ENCODE measurements at regions not wholly inside any gene's neighbourhood (a gene's known extent, or its start where the extent isn't known, plus 50 kb on each side); places are given as distances from the start of the nearest gene placed in this dataset.

DNA sequence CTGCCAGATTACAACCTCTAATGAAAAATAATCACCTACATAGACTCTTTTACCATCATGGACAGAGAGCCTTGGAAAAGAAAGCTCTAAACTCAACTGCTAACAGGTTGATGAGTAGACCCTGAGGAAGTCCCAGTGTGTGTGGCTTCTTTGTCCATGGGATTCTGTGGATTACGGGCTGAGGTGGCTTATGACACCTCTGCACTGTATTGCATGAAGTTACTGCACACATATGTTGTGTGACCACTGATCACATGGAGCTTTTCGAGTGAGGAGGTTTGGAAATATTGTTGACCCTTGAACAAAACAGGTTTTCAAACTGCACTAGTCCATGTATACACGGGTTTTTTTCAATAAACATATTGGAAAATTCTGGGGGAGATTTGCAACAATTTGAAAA lies 124.4 kb downstream of the RIN2 start:
- H3K4me3 ChIP-seq: no peak overlapping the region
- H3K9ac ChIP-seq (ENCODE audit: low read depth in 2 of 2, low read length in 2 of 2): no peak overlapping the region
- TF ChIP-seq, protein P1, sequence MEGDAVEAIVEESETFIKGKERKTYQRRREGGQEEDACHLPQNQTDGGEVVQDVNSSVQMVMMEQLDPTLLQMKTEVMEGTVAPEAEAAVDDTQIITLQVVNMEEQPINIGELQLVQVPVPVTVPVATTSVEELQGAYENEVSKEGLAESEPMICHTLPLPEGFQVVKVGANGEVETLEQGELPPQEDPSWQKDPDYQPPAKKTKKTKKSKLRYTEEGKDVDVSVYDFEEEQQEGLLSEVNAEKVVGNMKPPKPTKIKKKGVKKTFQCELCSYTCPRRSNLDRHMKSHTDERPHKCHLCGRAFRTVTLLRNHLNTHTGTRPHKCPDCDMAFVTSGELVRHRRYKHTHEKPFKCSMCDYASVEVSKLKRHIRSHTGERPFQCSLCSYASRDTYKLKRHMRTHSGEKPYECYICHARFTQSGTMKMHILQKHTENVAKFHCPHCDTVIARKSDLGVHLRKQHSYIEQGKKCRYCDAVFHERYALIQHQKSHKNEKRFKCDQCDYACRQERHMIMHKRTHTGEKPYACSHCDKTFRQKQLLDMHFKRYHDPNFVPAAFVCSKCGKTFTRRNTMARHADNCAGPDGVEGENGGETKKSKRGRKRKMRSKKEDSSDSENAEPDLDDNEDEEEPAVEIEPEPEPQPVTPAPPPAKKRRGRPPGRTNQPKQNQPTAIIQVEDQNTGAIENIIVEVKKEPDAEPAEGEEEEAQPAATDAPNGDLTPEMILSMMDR (IDR thresholded peaks at IDR 0.05): no peak
- no peaks in the 10 kb centered on the region for H3K27me3 ChIP-seq
- H3K9me3 ChIP-seq: no peaks in the 10 kb centered on the region
- intact Hi-C loops (cut with DNase I): no loop called here
- H3K4me1 ChIP-seq: no peaks in the 10 kb centered on the region
- no peaks in the 10 kb centered on the region for H3K36me3 ChIP-seq
- no peak for DNase-seq
- H3K27ac ChIP-seq: no peak overlapping the region

DNA sequence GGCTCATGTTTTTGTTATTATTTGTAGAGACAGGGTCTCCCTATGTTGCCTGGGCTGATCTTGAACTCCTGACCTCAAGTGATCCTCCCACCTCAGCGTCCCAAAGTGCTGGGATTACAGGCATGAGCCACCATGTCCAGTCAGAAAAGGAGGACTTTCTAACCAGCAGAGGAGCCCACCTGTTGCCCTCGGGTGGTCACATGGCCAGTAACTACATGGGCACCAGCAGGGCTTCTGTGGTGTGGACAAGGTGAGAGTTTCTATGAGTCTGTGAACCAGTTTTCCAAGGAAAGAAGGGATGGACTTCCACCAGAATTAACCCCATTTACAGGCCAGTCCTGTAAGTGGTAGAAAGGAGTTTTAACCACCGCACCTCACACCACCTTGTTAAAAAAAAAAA lies 125.4 kb downstream of the RIN2 start:
- TF ChIP-seq, protein P1 (IDR thresholded peaks at IDR 0.05): no peak
- Histone ChIP-seq H3K4me3 (no peak overlapping the region), H3K4me1 (no peaks in the 10 kb centered on the region), H3K27ac (no peak overlapping the region), H3K27me3 (no peaks in the 10 kb centered on the region), H3K9ac (ENCODE audit: low read depth in 2 of 2, low read length in 2 of 2) (no peak overlapping the region), H3K36me3 (no peaks in the 10 kb centered on the region), H3K9me3 (no peaks in the 10 kb centered on the region)
- no peak for DNase-seq
- intact Hi-C loops (cut with DNase I): no loop called here

DNA sequence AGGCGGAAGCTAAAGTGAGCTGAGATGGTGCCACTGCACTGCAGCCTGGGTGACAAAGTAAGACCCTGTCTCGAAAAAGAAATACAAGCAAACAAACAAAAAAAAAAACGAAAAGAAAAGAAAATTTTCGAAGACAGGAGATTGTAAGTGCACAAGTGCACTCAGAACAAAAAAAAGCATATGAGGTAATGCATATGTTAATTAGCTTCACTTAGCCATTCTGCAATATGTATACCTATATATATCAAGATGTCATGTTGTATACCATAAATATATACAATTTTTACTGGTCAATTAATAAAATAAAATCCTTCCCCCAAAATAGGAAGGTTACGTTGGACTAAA lies 127.5 kb downstream of the RIN2 start:
- no peaks in the 10 kb centered on the region for H3K27me3 ChIP-seq
- DNase-seq: no peak
- no peaks in the 10 kb centered on the region for H3K36me3 ChIP-seq
- TF ChIP-seq, protein P1 (IDR thresholded peaks at IDR 0.05): no peak
- no peaks in the 10 kb centered on the region for H3K9me3 ChIP-seq
- peak overlapping the region; percentile 10 for H3K4me3 ChIP-seq
- peak overlapping the region; percentile 71 to 94 for H3K9ac ChIP-seq (ENCODE audit: low read depth in 2 of 2, low read length in 2 of 2)
- peaks cover 8% of the 10 kb centered on the region for H3K4me1 ChIP-seq
- peak overlapping the region; percentile 96 for H3K27ac ChIP-seq
- intact Hi-C loops (cut with DNase I): no loop called here

DNA sequence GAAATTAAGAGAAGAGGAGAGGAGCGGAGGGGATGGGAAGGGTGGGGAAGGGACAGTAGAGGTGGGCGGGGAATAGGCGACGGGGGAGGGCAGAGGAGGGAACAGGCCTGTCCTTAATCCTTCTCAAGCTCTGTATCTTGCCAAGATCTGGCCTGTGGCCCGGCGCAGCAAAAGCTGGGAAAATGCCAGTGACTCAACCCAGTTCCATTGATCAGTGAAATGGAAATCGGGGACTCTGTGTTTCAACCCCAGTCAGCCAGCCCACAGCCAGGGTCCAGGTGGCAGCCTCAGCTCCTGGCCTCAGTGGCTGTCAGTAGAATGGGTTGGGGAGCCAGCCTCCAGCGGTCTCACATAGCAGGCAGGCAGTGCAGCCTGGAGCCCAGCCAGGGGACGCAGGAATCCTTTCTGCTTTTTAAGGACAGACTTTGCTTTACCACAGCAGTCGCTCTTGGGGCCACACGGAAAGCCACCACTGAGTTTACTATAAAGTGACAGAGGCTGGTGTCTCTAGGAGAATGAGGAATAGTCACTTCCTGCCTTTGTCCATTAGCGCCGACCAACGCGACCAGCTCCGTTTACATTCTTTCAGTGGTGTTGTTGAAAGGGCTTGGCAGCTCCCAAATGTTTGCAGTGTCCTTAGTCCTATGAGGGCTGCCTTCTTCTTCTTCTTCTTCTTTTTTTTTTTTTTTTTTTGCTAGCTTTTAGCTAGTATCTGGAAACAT lies 128.0 kb downstream of the RIN2 start:
- H3K9ac ChIP-seq (ENCODE audit: low read depth in 2 of 2, low read length in 2 of 2): peak overlapping the region; percentile 71 to 94
- H3K4me3 ChIP-seq: peak overlapping the region; percentile 24
- H3K9me3 ChIP-seq: no peaks in the 10 kb centered on the region
- no peaks in the 10 kb centered on the region for H3K27me3 ChIP-seq
- peak; percentile 89 for DNase-seq
- TF ChIP-seq, protein P1 (IDR thresholded peaks at IDR 0.05): no peak
- no peaks in the 10 kb centered on the region for H3K36me3 ChIP-seq
- H3K4me1 ChIP-seq: peaks cover 8% of the 10 kb centered on the region
- peak overlapping the region; percentile 96 for H3K27ac ChIP-seq
- intact Hi-C loops (cut with DNase I): no loop called here

DNA sequence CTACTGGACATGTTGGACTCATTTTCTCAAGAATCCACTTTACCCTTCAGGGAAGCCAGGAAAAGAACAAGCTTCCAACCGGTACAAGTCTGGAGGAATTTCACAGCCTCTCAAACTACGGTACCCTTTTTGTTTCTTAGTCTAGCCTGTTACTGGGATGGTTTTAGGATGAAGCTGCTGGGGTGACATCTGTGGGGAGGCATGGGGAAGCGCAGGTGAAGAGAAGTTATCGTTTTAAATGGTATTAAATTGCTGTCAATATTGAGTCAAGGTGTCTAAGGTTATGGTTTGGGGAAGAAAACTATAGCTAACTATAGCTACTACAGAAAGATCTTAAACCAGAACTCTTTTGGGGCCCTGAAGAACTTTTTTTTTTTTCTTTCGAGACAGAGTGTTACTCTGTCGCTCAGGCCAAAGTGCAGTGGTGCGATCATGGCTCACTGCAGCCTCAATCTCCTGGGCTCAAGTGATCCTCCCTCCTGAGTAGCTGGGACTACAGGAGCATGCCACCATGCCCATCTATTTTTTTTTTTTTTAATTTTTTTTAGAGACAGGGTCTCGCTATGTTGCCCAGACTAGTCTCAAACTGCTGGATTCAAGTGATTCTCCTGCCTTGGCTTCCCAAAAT lies 128.7 kb downstream of the RIN2 start:
- DNase-seq: peak; percentile 46

More for the DNA sequence above, 128.7 kb downstream of the RIN2 start:
- H3K9ac ChIP-seq (ENCODE audit: low read depth in 2 of 2, low read length in 2 of 2): peak overlapping the region; percentile 71 to 94
- H3K27ac ChIP-seq: peak overlapping the region; percentile 96
- H3K27me3 ChIP-seq: no peaks in the 10 kb centered on the region
- TF ChIP-seq, protein P1 (IDR thresholded peaks at IDR 0.05): no peak
- peaks cover 8% of the 10 kb centered on the region for H3K4me1 ChIP-seq
- intact Hi-C loops (cut with DNase I): no loop called here
- H3K9me3 ChIP-seq: no peaks in the 10 kb centered on the region
- peak overlapping the region; percentile 24 for H3K4me3 ChIP-seq
- no peaks in the 10 kb centered on the region for H3K36me3 ChIP-seq

Measured in colonic mucosa (tissue), 4 donors.